ENCODE measurements at regions not wholly inside any gene's neighbourhood (a gene's known extent, or its start where the extent isn't known, plus 50 kb on each side); places are given as distances from the start of the nearest gene placed in this dataset.

DNA sequence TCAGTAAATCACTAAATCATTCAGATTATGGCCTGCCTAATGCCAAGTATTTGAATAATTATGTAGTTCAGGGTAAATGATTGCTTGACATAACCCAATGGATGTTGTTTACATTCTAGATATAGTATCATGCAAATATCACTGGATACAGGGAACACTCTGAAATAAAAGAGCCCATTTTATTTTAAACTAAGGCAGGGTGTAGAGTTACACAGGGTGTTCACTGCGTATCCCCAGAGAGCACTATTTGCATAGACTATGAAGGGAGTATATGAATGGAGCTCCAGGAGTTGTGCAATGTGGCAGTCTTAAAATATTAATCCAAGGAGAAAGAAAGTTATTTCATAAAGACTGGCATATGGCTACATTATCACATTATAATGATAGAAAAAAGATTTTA is 701.1 kb upstream of the KLHL29 start:
- TF ChIP-seq MAZ (IDR thresholded peaks at IDR 0.05; ENCODE audit: borderline replicate concordance, low read depth, low read length) (no peak), POLR2A (IDR thresholded peaks at IDR 0.05; ENCODE audit: low read depth, low read length) (no peak), RAD21 (IDR thresholded peaks at IDR 0.05; ENCODE audit: low read length) (no peak), MAFK (IDR thresholded peaks at IDR 0.05; ENCODE audit: low read depth, low read length) (no peak), SMC3 (IDR thresholded peaks at IDR 0.05; ENCODE audit: low read depth, low read length) (no peak), CEBPB (IDR thresholded peaks at IDR 0.05; ENCODE audit: low read depth, low read length) (no peak), FOS (IDR thresholded peaks at IDR 0.05; ENCODE audit: low read depth, low read length) (no peak), MXI1 (IDR thresholded peaks at IDR 0.05; ENCODE audit: borderline replicate concordance, low read depth, low read length) (no peak), RFX5 (IDR thresholded peaks at IDR 0.05; ENCODE audit: low read depth, low read length) (no peak)
- TF ChIP-seq, protein P1, sequence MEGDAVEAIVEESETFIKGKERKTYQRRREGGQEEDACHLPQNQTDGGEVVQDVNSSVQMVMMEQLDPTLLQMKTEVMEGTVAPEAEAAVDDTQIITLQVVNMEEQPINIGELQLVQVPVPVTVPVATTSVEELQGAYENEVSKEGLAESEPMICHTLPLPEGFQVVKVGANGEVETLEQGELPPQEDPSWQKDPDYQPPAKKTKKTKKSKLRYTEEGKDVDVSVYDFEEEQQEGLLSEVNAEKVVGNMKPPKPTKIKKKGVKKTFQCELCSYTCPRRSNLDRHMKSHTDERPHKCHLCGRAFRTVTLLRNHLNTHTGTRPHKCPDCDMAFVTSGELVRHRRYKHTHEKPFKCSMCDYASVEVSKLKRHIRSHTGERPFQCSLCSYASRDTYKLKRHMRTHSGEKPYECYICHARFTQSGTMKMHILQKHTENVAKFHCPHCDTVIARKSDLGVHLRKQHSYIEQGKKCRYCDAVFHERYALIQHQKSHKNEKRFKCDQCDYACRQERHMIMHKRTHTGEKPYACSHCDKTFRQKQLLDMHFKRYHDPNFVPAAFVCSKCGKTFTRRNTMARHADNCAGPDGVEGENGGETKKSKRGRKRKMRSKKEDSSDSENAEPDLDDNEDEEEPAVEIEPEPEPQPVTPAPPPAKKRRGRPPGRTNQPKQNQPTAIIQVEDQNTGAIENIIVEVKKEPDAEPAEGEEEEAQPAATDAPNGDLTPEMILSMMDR (conservative IDR thresholded peaks at IDR 0.05; ENCODE audit: low read depth, low read length): no peak
- TF ChIP-seq, protein P2, sequence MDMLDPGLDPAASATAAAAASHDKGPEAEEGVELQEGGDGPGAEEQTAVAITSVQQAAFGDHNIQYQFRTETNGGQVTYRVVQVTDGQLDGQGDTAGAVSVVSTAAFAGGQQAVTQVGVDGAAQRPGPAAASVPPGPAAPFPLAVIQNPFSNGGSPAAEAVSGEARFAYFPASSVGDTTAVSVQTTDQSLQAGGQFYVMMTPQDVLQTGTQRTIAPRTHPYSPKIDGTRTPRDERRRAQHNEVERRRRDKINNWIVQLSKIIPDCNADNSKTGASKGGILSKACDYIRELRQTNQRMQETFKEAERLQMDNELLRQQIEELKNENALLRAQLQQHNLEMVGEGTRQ (IDR thresholded peaks at IDR 0.05; ENCODE audit: low read depth, low read length): no peak

All from IMR-90 (cell line).